ENCODE measurements at regions not wholly inside any gene's neighbourhood (a gene's known extent, or its start where the extent isn't known, plus 50 kb on each side); places are given as distances from the start of the nearest gene placed in this dataset.

- no peak overlapping the region for H3K4me2 ChIP-seq (ENCODE audit: low read length)
- no peaks in the 10 kb centered on the region for H3K27me3 ChIP-seq (ENCODE audit: insufficient read depth, low read depth, low read length)
- TF ChIP-seq MXI1 (conservative IDR thresholded peaks at IDR 0.05; ENCODE audit: poor library complexity, severe bottlenecking), result no peak
- no peak for TF ChIP-seq EP300 (conservative IDR thresholded peaks at IDR 0.05; ENCODE audit: poor library complexity, severe bottlenecking)
- no peak for TF ChIP-seq REST (IDR thresholded peaks at IDR 0.05; ENCODE audit: borderline replicate concordance)
- no peak for TF ChIP-seq CTCF (IDR thresholded peaks at IDR 0.05; ENCODE audit: poor library complexity, severe bottlenecking)
- TF ChIP-seq TAF1 (IDR thresholded peaks at IDR 0.05; ENCODE audit: low read depth), result no peak
- no peak overlapping the region for H2AFZ ChIP-seq (ENCODE audit: low read depth, low read length)
- no peaks in the 10 kb centered on the region for H3F3A ChIP-seq (ENCODE audit: insufficient read depth, low read length, poor library complexity, severe bottlenecking)
- no peak overlapping the region for H3K27ac ChIP-seq (ENCODE audit: low read length)
- no peaks in the 10 kb centered on the region for H3K9me2 ChIP-seq (ENCODE audit: insufficient read depth, low read length)
- no peak overlapping the region for H3K9ac ChIP-seq (ENCODE audit: low read length)
- no peaks in the 10 kb centered on the region for H3K79me2 ChIP-seq (replicated peaks; ENCODE audit: insufficient read depth, low read length)
- no peaks in the 10 kb centered on the region for H4K20me1 ChIP-seq (ENCODE audit: insufficient read depth)
- H3K9me3 ChIP-seq (ENCODE audit: low read length), result no peaks in the 10 kb centered on the region
- no peak overlapping the region for H3K4me3 ChIP-seq (ENCODE audit: low read length)
- H3K36me3 ChIP-seq (ENCODE audit: insufficient read depth, low read length), result no peaks in the 10 kb centered on the region
These were observed 65.4 kb downstream of the MATN1 start for GRCh38 chr1:30658014-30658336.

- Histone ChIP-seq H3K27me3 (ENCODE audit: insufficient read depth, low read depth, low read length) (no peaks in the 10 kb centered on the region), H3K79me2 (replicated peaks; ENCODE audit: insufficient read depth, low read length) (no peaks in the 10 kb centered on the region), H3F3A (ENCODE audit: insufficient read depth, low read length, poor library complexity, severe bottlenecking) (no peaks in the 10 kb centered on the region), H3K27ac (ENCODE audit: low read length) (no peak overlapping the region), H3K4me2 (ENCODE audit: low read length) (no peak overlapping the region), H4K20me1 (ENCODE audit: insufficient read depth) (no peaks in the 10 kb centered on the region), H3K9me2 (ENCODE audit: insufficient read depth, low read length) (no peaks in the 10 kb centered on the region), H3K9ac (ENCODE audit: low read length) (no peak overlapping the region), H3K36me3 (ENCODE audit: insufficient read depth, low read length) (no peaks in the 10 kb centered on the region), H2AFZ (ENCODE audit: low read depth, low read length) (no peak overlapping the region), H3K9me3 (ENCODE audit: low read length) (no peaks in the 10 kb centered on the region), H3K4me3 (ENCODE audit: low read length) (no peak overlapping the region)
- TF ChIP-seq POLR2AphosphoS5 (IDR thresholded peaks at IDR 0.05) (no peak), TAF1 (IDR thresholded peaks at IDR 0.05; ENCODE audit: low read depth) (no peak), EP300 (conservative IDR thresholded peaks at IDR 0.05; ENCODE audit: poor library complexity, severe bottlenecking) (no peak), REST (IDR thresholded peaks at IDR 0.05; ENCODE audit: borderline replicate concordance) (no peak), MXI1 (conservative IDR thresholded peaks at IDR 0.05; ENCODE audit: poor library complexity, severe bottlenecking) (no peak), CTCF (IDR thresholded peaks at IDR 0.05; ENCODE audit: poor library complexity, severe bottlenecking) (no peak)
These were observed 66.0 kb downstream of the MATN1 start for GRCh38 chr1:30657131-30658013.

All from neural cell (in vitro differentiated cells).